HCT116 (cell line): ENCODE measurements at regions not wholly inside any gene's neighbourhood (a gene's known extent, or its start where the extent isn't known, plus 50 kb on each side); places are given as distances from the start of the nearest gene placed in this dataset.
A peak's percentile ranks its signal among the peaks of the same experiment; 100 is the strongest.

Source experiments
- ATAC-seq: fragments of 200-7000 bp; cut with Tn5 transposase; 2 replicates; pipeline ENCODE4 v1.9.1; 2020; ENCODE audit warnings: mild to moderate bottlenecking, moderate library complexity
- BruUV-seq: library from RNA; stranded (reverse); fragments of 400-500 nt; replicated peaks from 2 replicates; lab custom pipeline; 2021; lab: Mats Ljungman, UMichigan
- CTCF ChIA-PET: fragments of 300-600 bp; sonication (Branson Sonifier 250); formaldehyde crosslinking; loops from one replicate; lab custom pipeline; 2021; ENCODE audit warnings: antibody characterized with exemption; lab: Charles Lee
- POLR2A ChIA-PET: fragments of 300-600, 350-600 bp; sonication (Branson Sonifier 250); formaldehyde crosslinking; loops from one replicate; lab custom pipeline; 2021; ENCODE audit warnings: antibody characterized with exemption; lab: Charles Lee
- RAD21 ChIA-PET, 2 experiments: fragments of 300-600 bp; sonication (Branson Sonifier 250); formaldehyde crosslinking; loops; one replicate each; lab custom pipeline; 2023; ENCODE audit warnings: low total read pairs in 2 of 2; ENCODE audit not compliant: uncharacterized antibody in 2 of 2, unreplicated experiment in 2 of 2, low non-redundant PET in 1 of 2; lab: Charles Lee
- DNase-seq: peaks from one replicate; pipeline ENCODE4 v3.0.0-alpha.2; 2010; ENCODE audit warnings: low read depth, low spot score
- H2AFZ ChIP-seq: fragments of 200-600 bp; shearing (Covaris generic), sonication (generic); 2 replicates; pipeline ENCODE4 v1.6.1; 2017; ENCODE audit warnings: low read depth, mixed run types, mixed read lengths, antibody characterized with exemption, low read length; ENCODE audit not compliant: poor library complexity, severe bottlenecking
- H3K27ac ChIP-seq: 2 replicates; pipeline ENCODE4 v1.5.1; 2012; ENCODE audit warnings: low read depth, low read length
- H3K27me3 ChIP-seq: fragments of 200-600 bp; sonication (generic); 2 replicates; pipeline ENCODE4 v1.6.1; 2016; ENCODE audit warnings: mixed run types, low read length, mixed read lengths; ENCODE audit not compliant: insufficient read depth
- H3K36me3 ChIP-seq, 2 experiments: fragments of 200-500 bp in 1 of 2; fragments of 200-600 bp in 1 of 2; sonication (Bioruptor generic) in 1 of 2; sonication (generic) in 1 of 2; 2 replicates each; pipeline versions ENCODE4 v1.5.1 to v1.6.1; 2014 to 2016; ENCODE audit warnings: low read length in 2 of 2, inconsistent platforms in 1 of 2, mixed read lengths in 1 of 2, mixed run types in 1 of 2; ENCODE audit not compliant: insufficient read depth in 2 of 2, control insufficient read depth in 1 of 2
- H3K4me1 ChIP-seq, 2 experiments: fragments of 200-600 bp in 1 of 2; sonication (generic) in 1 of 2; 2 replicates each; pipeline versions ENCODE4 v1.5.1 to v1.6.1; 2012 to 2017; ENCODE audit warnings: low read length in 2 of 2, inconsistent platforms in 1 of 2, mild to moderate bottlenecking in 1 of 2, mixed read lengths in 1 of 2, mixed run types in 1 of 2, moderate library complexity in 1 of 2; ENCODE audit not compliant: insufficient read depth in 2 of 2, control insufficient read depth in 1 of 2
- H3K4me2 ChIP-seq: fragments of 200-600 bp; sonication (generic); 2 replicates; pipeline ENCODE4 v1.6.1; 2017; ENCODE audit warnings: mixed run types, low read length, mixed read lengths
- H3K4me3 ChIP-seq, 2 experiments: fragments of 200-600 bp in 1 of 2; sonication (generic) in 1 of 2; replicated peaks in 1 of 2; 2 replicates each; pipeline ENCODE4 v1.5.1; 2011 to 2016; ENCODE audit warnings: low read length in 2 of 2, control low read depth in 1 of 2, low read depth in 1 of 2, mild to moderate bottlenecking in 1 of 2, mixed read lengths in 1 of 2, mixed run types in 1 of 2
- H3K79me2 ChIP-seq: fragments of 200-600 bp; sonication (generic); 2 replicates; pipeline ENCODE4 v1.6.1; 2017; ENCODE audit warnings: mild to moderate bottlenecking, mixed run types, low read length, moderate library complexity, mixed read lengths; ENCODE audit not compliant: insufficient read depth
- H3K9ac ChIP-seq: fragments of 200-600 bp; sonication (generic); 2 replicates; pipeline ENCODE4 v1.6.1; 2016; ENCODE audit warnings: low read length, mixed read lengths
- H3K9me2 ChIP-seq: fragments of 200-600 bp; sonication (generic), shearing (Covaris generic); 2 replicates; pipeline ENCODE4 v1.6.1; 2017; ENCODE audit warnings: mixed run types, mild to moderate bottlenecking, moderate library complexity; ENCODE audit not compliant: insufficient read depth
- H3K9me3 ChIP-seq, 2 experiments: fragments of 200-500 bp in 1 of 2; fragments of 200-600 bp in 1 of 2; sonication (Bioruptor generic) in 1 of 2; sonication (generic) in 1 of 2; 2 replicates each; pipeline ENCODE4 v1.6.1; 2014 to 2017; ENCODE audit warnings: low read length in 2 of 2, mixed read lengths in 2 of 2, inconsistent platforms in 1 of 2, low read depth in 1 of 2, mild to moderate bottlenecking in 1 of 2, mixed run types in 1 of 2, moderate library complexity in 1 of 2; ENCODE audit not compliant: control insufficient read depth in 1 of 2, insufficient read depth in 1 of 2
- H4K20me1 ChIP-seq: fragments of 200-600 bp; sonication (generic), shearing (Covaris generic); 2 replicates; pipeline ENCODE4 v1.6.1; 2017; ENCODE audit warnings: mixed run types, mild to moderate bottlenecking, moderate library complexity; ENCODE audit not compliant: insufficient read depth
- CTCF ChIP-seq, 3 experiments: fragments of 200-600 bp in 1 of 3; sonication (generic) in 1 of 3; IDR thresholded peaks in 2 of 3; conservative IDR thresholded peaks in 1 of 3; 2 replicates each; pipeline ENCODE4 v1.5.1; 2012 to 2017; ENCODE audit warnings: low read depth in 2 of 3, low read length in 2 of 3, antibody characterized with exemption in 1 of 3, borderline replicate concordance in 1 of 3, control low read depth in 1 of 3, mild to moderate bottlenecking in 1 of 3, mixed read lengths in 1 of 3, mixed run types in 1 of 3, moderate library complexity in 1 of 3; ENCODE audit not compliant: insufficient read depth in 1 of 3
- RAD21 ChIP-seq: IDR thresholded peaks from 2 replicates; pipeline ENCODE4 v1.6.1; 2012; ENCODE audit warnings: low read depth, mild to moderate bottlenecking
- YY1 ChIP-seq: IDR thresholded peaks from 2 replicates; pipeline ENCODE4 v1.6.1; 2011; ENCODE audit warnings: low read length, low read depth, moderate library complexity, mild to moderate bottlenecking; ENCODE audit not compliant: insufficient replicate concordance; ENCODE audit errors: extremely low read depth
- ZBTB33 ChIP-seq: IDR thresholded peaks from 2 replicates; pipeline ENCODE4 v1.6.1; 2011; ENCODE audit warnings: mild to moderate bottlenecking, low read length, moderate library complexity; ENCODE audit not compliant: insufficient replicate concordance; ENCODE audit errors: extremely low read depth
- intact Hi-C: fragments of 100-400 bp; cut with micrococcal nuclease; formaldehyde crosslinking; loops from 2 replicates; pipeline ENCODE4 v1.10.0; 2022

GRCh38 chr6:119742188-119742803 lies 392.7 kb upstream of the MAN1A1 start:
- H2AFZ ChIP-seq = peak overlapping the region; percentile 55
- intact Hi-C loops = loop anchor here (1.0 kb wide), 6 partner anchors 236 to 1084 kb away; no protein-coding TSS in a partner anchor
- H3K9me3 ChIP-seq = no peaks in the 10 kb centered on the region
- H3K9me2 ChIP-seq = no peaks in the 10 kb centered on the region
- peak; percentile 53 for DNase-seq
- no peaks in the 10 kb centered on the region for H3K79me2 ChIP-seq
- H3K4me1 ChIP-seq = no peaks in the 10 kb centered on the region
- POLR2A ChIA-PET = no interaction called here
- H3K4me3 ChIP-seq = no peak overlapping the region
- no peaks in the 10 kb centered on the region for H3K27me3 ChIP-seq
- no peak overlapping the region for H3K27ac ChIP-seq
- H4K20me1 ChIP-seq = no peaks in the 10 kb centered on the region
- no peak overlapping the region for H3K9ac ChIP-seq
- 0 out of 2 replicates have a peak overlapping the region, but pooled peaks have one; percentile 2 for H3K4me2 ChIP-seq
- CTCF ChIA-PET = no interaction called here
- RAD21 ChIA-PET = no interaction called here
- no TSS peak for BruUV-seq
- TF ChIP-seq YY1 (peak; percentile 13), CTCF (IDR thresholded peaks at IDR 0.05 in 2 of 3, conservative IDR thresholded peaks at IDR 0.05 in 1 of 3; ENCODE audit: borderline replicate concordance in 1 of 3, insufficient read depth in 1 of 3, low read depth in 2 of 3, low read length in 2 of 3) (peak; percentile 76 to 94 (median 85); a peak in 5 of 6 replicates), ZBTB33 (no peak), RAD21 (peak; percentile 89)
- peak; percentile 93 for ATAC-seq
- H3K36me3 ChIP-seq = no peaks in the 10 kb centered on the region
